ENCODE measurements at regions not wholly inside any gene's neighbourhood (a gene's known extent, or its start where the extent isn't known, plus 50 kb on each side); places are given as distances from the start of the nearest gene placed in this dataset.
A peak's percentile ranks its signal among the peaks of the same experiment; 100 is the strongest.

GRCh38 chr2:52956766-52957165 lies 810.8 kb upstream of the CHAC2 start:
- TF ChIP-seq CTCF (conservative IDR thresholded peaks at IDR 0.05) = peak; percentile 41; the same call in 1 of the 2 replicates
- TF ChIP-seq EZH2 (IDR thresholded peaks at IDR 0.05; ENCODE audit: low read depth) = no peak

All from PC-9 (cell line).